Muscle of leg (tissue), 3 donors: ENCODE measurements at regions not wholly inside any gene's neighbourhood (a gene's known extent, or its start where the extent isn't known, plus 50 kb on each side); places are given as distances from the start of the nearest gene placed in this dataset.
A peak's percentile ranks its signal among the peaks of the same experiment; 100 is the strongest.
"Not testable (repeated sequence)": the region's sequence is repeated elsewhere in the genome, so short reads cannot be mapped to it uniquely, and the experiment has no call there.

Experiments
- DNase-seq: peaks from one replicate; pipeline ENCODE4 v3.0.0; 2013
- H3K27ac ChIP-seq: one replicate; pipeline ENCODE4 v1.5.1; 2013; ENCODE audit warnings: mild to moderate bottlenecking, low read length, control low read depth
- H3K27me3 ChIP-seq: one replicate; pipeline ENCODE4 v1.6.1; 2013; ENCODE audit warnings: low read length; ENCODE audit not compliant: control insufficient read depth, insufficient read depth
- H3K36me3 ChIP-seq: one replicate; pipeline ENCODE4 v1.6.1; 2013; ENCODE audit warnings: low read length; ENCODE audit not compliant: control insufficient read depth, insufficient read depth
- H3K4me1 ChIP-seq: one replicate; pipeline ENCODE4 v1.6.1; 2013; ENCODE audit warnings: low read length; ENCODE audit not compliant: control insufficient read depth, insufficient read depth
- H3K4me3 ChIP-seq: one replicate; pipeline ENCODE4 v1.5.1; 2013; ENCODE audit warnings: low read length, control low read depth
- H3K9me3 ChIP-seq: replicated peaks from 2 replicates; pipeline ENCODE4 v1.6.1; 2013; ENCODE audit warnings: low read depth, low read length; ENCODE audit not compliant: control insufficient read depth
- WGBS: methylation state at CpG from one replicate; pipeline ENCODE4 v1.1.5; 2013; ENCODE audit warnings: missing lambda C conversion rate; ENCODE audit not compliant: insufficient coverage; 5-methylcytosine and 5-hydroxymethylcytosine counted together

DNA sequence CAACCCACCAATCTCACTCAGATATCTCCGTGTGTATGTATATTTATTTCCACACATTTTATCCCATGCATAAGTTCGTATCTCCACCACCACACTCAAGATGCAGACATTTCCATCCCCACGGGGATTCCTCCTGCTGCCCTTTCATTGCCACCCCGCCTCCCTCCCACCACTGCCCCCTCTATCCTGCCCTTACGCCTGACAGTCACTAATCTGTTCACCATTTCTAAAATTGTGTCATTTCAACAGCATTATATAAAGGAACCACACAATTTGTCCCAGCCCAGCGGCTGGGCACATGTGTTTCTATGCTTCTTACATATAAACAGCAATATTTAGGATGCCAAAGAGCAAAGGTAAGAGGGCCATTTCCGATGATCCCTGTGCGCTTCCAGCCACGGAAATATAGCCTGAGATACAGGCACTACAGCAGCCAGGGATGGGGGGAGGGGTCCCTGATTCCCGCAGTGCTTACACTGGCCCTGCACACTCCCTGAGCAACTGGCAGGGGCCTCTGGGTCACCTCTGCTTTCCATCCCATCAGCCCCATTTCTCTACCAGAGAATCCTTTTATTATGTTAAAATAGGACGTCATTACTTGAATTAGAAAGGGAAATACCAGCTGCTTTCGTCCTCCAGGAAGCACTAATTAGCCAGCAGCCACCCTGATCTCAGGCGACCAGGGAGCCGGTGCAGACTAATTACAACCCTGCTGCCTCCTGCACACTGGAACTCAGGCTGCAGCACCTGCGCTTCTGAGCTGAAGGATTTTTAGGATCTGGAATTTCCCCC is 372.0 kb upstream of the ATP10A start:
- Histone ChIP-seq H3K9me3 (no peaks in the 10 kb centered on the region), H3K27me3 (no peaks in the 10 kb centered on the region), H3K4me1 (no peaks in the 10 kb centered on the region), H3K36me3 (no peaks in the 10 kb centered on the region), H3K4me3 (no peak overlapping the region), H3K27ac (no peak overlapping the region)
- DNase-seq = no peak
- WGBS = 23% methylated on average over 8 of the region's 15 CpGs

DNA sequence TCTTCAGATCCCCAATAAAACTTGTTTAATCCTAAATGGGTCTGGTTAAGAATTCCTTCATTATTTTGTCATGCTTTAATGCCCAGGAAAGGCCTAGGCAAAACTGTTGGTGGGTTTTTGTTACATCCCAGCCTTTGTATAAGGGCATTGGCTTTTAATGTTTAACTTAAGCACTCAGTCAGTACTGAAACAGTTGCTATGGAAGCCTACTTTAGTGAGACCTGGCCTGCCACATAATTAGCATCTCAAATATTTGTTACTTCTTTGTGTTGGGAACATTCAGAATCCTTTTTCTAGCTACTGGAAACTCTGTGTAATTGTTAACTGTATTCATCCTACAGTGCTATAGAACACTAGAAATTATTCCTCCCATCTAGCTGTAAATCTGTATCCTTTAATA is 369.6 kb upstream of the ATP10A start:
- no peaks in the 10 kb centered on the region for H3K27me3 ChIP-seq
- H3K27ac ChIP-seq = no peak overlapping the region
- no peak for DNase-seq
- H3K4me1 ChIP-seq = no peaks in the 10 kb centered on the region
- H3K9me3 ChIP-seq = no peaks in the 10 kb centered on the region
- H3K4me3 ChIP-seq = no peak overlapping the region
- H3K36me3 ChIP-seq = no peaks in the 10 kb centered on the region

GRCh38 chr15:26231096-26231495 is 368.0 kb upstream of the ATP10A start:
- Histone ChIP-seq H3K9me3 (no peaks in the 10 kb centered on the region), H3K27ac (no peak overlapping the region), H3K4me1 (no peaks in the 10 kb centered on the region), H3K36me3 (no peaks in the 10 kb centered on the region), H3K4me3 (no peak overlapping the region), H3K27me3 (no peaks in the 10 kb centered on the region)
- no peak for DNase-seq
- 77% methylated on average over 4 of the region's 6 CpGs for WGBS

- no peak for DNase-seq
- no peaks in the 10 kb centered on the region for H3K36me3 ChIP-seq
- H3K4me1 ChIP-seq = no peaks in the 10 kb centered on the region
- H3K27ac ChIP-seq = no peak overlapping the region
- WGBS = no CpG with 5 or more reads among the region's 2 CpGs
- no peak overlapping the region for H3K4me3 ChIP-seq
- H3K9me3 ChIP-seq = no peaks in the 10 kb centered on the region
- no peaks in the 10 kb centered on the region for H3K27me3 ChIP-seq
These were observed 361.1 kb upstream of the ATP10A start for GRCh38 chr15:26224266-26224665.

- Histone ChIP-seq H3K4me1 (no peaks in the 10 kb centered on the region), H3K9me3 (no peaks in the 10 kb centered on the region), H3K27me3 (no peaks in the 10 kb centered on the region), H3K27ac (no peak overlapping the region), H3K36me3 (no peaks in the 10 kb centered on the region), H3K4me3 (no peak overlapping the region)
- WGBS = no CpG with 5 or more reads among the region's 2 CpGs
- DNase-seq = no peak
These were observed 360.6 kb upstream of the ATP10A start for GRCh38 chr15:26223720-26224119.

- Histone ChIP-seq H3K4me1 (no peaks in the 10 kb centered on the region), H3K4me3 (no peak overlapping the region), H3K27me3 (no peaks in the 10 kb centered on the region), H3K36me3 (no peaks in the 10 kb centered on the region), H3K9me3 (no peaks in the 10 kb centered on the region), H3K27ac (no peak overlapping the region)
- DNase-seq = no peak
- 20% methylated on average over 1 of the region's 3 CpGs for WGBS
These were observed 359.7 kb upstream of the ATP10A start for GRCh38 chr15:26222781-26223180.

DNA sequence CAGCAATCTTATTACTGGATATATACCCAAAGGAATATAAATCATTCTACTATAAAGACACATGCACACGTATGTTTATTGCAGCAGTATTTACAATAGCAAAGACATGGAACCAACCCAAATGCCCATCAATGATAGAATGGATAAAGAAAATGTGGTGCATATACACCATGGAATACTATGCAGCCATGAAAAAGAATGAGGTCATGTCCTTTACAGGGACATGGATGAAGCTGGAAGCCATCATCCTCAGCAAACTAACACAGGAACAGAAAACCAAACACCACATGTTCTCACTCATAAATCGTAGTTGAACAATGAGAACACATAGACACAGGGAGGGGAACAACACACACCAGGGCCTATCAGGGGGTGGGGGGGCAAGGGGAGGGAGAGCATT is 353.9 kb upstream of the ATP10A start:
- not testable (repeated sequence) for H3K27ac ChIP-seq, H3K4me1 ChIP-seq, H3K9me3 ChIP-seq, H3K36me3 ChIP-seq, DNase-seq, H3K27me3 ChIP-seq, H3K4me3 ChIP-seq
- no CpG with 5 or more reads among the region's 2 CpGs for WGBS

DNA sequence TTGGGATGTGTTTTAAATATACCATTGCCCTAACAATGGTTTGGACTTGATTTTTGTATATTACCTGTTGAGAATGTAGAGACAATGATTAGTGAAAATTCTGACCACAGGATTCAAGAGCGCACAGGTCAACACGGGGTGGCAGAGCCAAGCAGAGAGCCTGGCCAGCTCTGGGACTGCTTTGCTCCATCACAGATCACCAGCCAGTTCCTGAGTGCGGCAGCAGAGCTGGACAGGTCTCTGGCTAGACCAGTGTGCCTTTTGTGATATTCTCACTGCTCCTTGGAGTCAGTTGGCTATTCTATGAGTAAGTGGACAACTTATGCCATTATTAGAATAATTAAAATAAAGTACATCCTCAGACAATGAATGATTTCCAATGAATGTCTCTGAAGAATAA is 351.2 kb upstream of the ATP10A start:
- Histone ChIP-seq H3K36me3 (no peaks in the 10 kb centered on the region), H3K4me1 (no peaks in the 10 kb centered on the region), H3K27ac (no peak overlapping the region), H3K4me3 (no peak overlapping the region), H3K9me3 (no peaks in the 10 kb centered on the region), H3K27me3 (no peaks in the 10 kb centered on the region)
- 70% methylated on average over 2 of the region's 3 CpGs for WGBS
- no peak for DNase-seq

GRCh38 chr15:26213427-26213826 is 350.3 kb upstream of the ATP10A start:
- Histone ChIP-seq H3K9me3 (no peaks in the 10 kb centered on the region), H3K4me1 (no peaks in the 10 kb centered on the region), H3K4me3 (no peak overlapping the region), H3K27me3 (no peaks in the 10 kb centered on the region), H3K27ac (no peak overlapping the region), H3K36me3 (no peaks in the 10 kb centered on the region)
- WGBS = no CpG with 5 or more reads among the region's 2 CpGs
- no peak for DNase-seq

DNA sequence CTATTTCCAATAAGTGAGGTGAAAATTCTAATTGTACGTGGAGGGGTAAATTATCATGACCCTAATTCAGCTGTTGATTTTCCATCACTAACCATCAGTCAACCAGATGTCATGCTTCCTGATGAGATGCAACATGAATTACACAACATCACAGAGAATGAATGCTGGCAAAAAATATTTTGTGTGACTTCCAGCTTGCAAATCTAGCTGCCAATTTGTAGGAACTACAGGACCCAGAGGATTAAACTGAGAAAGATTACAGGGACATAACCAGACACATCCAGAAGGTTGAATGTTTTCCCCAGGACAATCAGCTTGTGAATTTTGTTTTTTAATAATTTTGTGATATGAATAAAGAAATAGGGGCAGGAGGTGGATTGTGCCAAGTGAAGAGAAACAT is 349.0 kb upstream of the ATP10A start:
- WGBS = no CpG with 5 or more reads among the region's 1 CpG
- peak; percentile 26 for DNase-seq

GRCh38 chr15:26210980-26211379 is 347.9 kb upstream of the ATP10A start:
- Histone ChIP-seq H3K36me3 (no peaks in the 10 kb centered on the region), H3K9me3 (no peaks in the 10 kb centered on the region), H3K27ac (no peak overlapping the region), H3K4me3 (no peak overlapping the region), H3K4me1 (no peaks in the 10 kb centered on the region), H3K27me3 (no peaks in the 10 kb centered on the region)
- DNase-seq = peak; percentile 25
- WGBS = no CpG with 5 or more reads among the region's 3 CpGs

More for the DNA sequence above, 349.0 kb upstream of the ATP10A start:
- H3K4me3 ChIP-seq = no peak overlapping the region
- H3K4me1 ChIP-seq = no peaks in the 10 kb centered on the region
- H3K27ac ChIP-seq = no peak overlapping the region
- H3K9me3 ChIP-seq = no peaks in the 10 kb centered on the region
- H3K27me3 ChIP-seq = no peaks in the 10 kb centered on the region
- H3K36me3 ChIP-seq = no peaks in the 10 kb centered on the region
